ENCODE measurements at regions not wholly inside any gene's neighbourhood (a gene's known extent, or its start where the extent isn't known, plus 50 kb on each side); places are given as distances from the start of the nearest gene placed in this dataset.

DNA sequence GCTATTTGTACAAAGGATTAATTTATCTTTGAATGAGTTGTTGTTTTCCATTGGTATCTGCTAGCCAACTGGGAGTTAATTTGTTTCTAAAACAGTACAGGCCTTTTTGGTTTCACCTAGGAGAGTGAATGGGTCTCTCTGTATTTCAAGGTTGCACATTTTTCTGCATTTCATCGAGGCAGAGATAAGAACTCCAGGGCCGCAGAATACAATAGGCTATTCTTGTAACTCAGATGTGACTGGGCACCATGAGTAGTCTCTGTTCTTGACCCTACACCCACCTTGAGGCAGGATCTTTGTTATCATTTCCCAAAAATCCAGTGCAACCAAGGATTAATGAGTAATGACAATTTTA lies 51.7 kb upstream of the OR9Q1 start:
- TF ChIP-seq ZNF133 (tag by site-specific recombination; IDR thresholded peaks at IDR 0.05) (no peak), PRDM10 (tag by site-specific recombination; IDR thresholded peaks at IDR 0.05) (no peak), ZNF660 (tag by site-specific recombination; IDR thresholded peaks at IDR 0.05) (no peak), PRDM2 (tag by site-specific recombination; IDR thresholded peaks at IDR 0.05; ENCODE audit: borderline replicate concordance) (no peak), ZNF10 (tag by site-specific recombination; IDR thresholded peaks at IDR 0.05) (no peak), ZNF473 (tag by site-specific recombination; IDR thresholded peaks at IDR 0.05) (no peak), ZBTB44 (tag by site-specific recombination; IDR thresholded peaks at IDR 0.05) (no peak), ZNF280D (tag by site-specific recombination; IDR thresholded peaks at IDR 0.05) (no peak), ZNF549 (tag by site-specific recombination; IDR thresholded peaks at IDR 0.05) (no peak), ZNF521 (tag by site-specific recombination; IDR thresholded peaks at IDR 0.05) (no peak)
- TF ChIP-seq, protein P1, sequence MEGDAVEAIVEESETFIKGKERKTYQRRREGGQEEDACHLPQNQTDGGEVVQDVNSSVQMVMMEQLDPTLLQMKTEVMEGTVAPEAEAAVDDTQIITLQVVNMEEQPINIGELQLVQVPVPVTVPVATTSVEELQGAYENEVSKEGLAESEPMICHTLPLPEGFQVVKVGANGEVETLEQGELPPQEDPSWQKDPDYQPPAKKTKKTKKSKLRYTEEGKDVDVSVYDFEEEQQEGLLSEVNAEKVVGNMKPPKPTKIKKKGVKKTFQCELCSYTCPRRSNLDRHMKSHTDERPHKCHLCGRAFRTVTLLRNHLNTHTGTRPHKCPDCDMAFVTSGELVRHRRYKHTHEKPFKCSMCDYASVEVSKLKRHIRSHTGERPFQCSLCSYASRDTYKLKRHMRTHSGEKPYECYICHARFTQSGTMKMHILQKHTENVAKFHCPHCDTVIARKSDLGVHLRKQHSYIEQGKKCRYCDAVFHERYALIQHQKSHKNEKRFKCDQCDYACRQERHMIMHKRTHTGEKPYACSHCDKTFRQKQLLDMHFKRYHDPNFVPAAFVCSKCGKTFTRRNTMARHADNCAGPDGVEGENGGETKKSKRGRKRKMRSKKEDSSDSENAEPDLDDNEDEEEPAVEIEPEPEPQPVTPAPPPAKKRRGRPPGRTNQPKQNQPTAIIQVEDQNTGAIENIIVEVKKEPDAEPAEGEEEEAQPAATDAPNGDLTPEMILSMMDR (tag by site-specific recombination; IDR thresholded peaks at IDR 0.05), result no peak
- TF ChIP-seq, protein P2, sequence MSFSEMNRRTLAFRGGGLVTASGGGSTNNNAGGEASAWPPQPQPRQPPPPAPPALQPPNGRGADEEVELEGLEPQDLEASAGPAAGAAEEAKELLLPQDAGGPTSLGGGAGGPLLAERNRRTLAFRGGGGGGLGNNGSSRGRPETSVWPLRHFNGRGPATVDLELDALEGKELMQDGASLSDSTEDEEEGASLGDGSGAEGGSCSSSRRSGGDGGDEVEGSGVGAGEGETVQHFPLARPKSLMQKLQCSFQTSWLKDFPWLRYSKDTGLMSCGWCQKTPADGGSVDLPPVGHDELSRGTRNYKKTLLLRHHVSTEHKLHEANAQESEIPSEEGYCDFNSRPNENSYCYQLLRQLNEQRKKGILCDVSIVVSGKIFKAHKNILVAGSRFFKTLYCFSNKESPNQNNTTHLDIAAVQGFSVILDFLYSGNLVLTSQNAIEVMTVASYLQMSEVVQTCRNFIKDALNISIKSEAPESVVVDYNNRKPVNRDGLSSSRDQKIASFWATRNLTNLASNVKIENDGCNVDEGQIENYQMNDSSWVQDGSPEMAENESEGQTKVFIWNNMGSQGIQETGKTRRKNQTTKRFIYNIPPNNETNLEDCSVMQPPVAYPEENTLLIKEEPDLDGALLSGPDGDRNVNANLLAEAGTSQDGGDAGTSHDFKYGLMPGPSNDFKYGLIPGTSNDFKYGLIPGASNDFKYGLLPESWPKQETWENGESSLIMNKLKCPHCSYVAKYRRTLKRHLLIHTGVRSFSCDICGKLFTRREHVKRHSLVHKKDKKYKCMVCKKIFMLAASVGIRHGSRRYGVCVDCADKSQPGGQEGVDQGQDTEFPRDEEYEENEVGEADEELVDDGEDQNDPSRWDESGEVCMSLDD (tag by site-specific recombination; IDR thresholded peaks at IDR 0.05), result no peak
